Esophagus muscularis mucosa (tissue), 4 donors: ENCODE measurements at regions not wholly inside any gene's neighbourhood (a gene's known extent, or its start where the extent isn't known, plus 50 kb on each side); places are given as distances from the start of the nearest gene placed in this dataset.

Experiments used
- DNase-seq: peaks from one replicate; pipeline ENCODE4 v3.0.0-alpha.2; 2017; ENCODE audit errors: extremely low spot score
- H3K27ac ChIP-seq, 4 donors: fragments of 200-600 bp; sonication (generic); replicated peaks in 1 of 4; 1 replicate in 3 of 4; 2 replicates in 1 of 4; pipeline ENCODE4 v1.5.1; 2016 to 2019; ENCODE audit warnings: mild to moderate bottlenecking in 1 of 4
- H3K27me3 ChIP-seq, 4 donors: fragments of 200-600 bp; sonication (generic); one replicate each; pipeline versions ENCODE4 v1.5.1 to v1.6.0; 2016 to 2019
- H3K36me3 ChIP-seq, 4 donors: fragments of 200-600 bp; sonication (generic); one replicate each; pipeline ENCODE4 v1.5.1; 2016 to 2019
- H3K4me1 ChIP-seq, 4 donors: fragments of 200-600 bp; sonication (generic); one replicate each; pipeline ENCODE4 v1.5.1; 2016 to 2019
- H3K4me3 ChIP-seq, 4 donors: fragments of 200-600 bp; sonication (generic); 1 replicate in 2 of 4; 2 replicates in 2 of 4; pipeline ENCODE4 v1.5.1; 2016 to 2019; ENCODE audit warnings: mild to moderate bottlenecking in 4 of 4, moderate library complexity in 1 of 4
- H3K9me3 ChIP-seq, 4 donors: fragments of 200-600 bp; sonication (generic); 1 replicate in 3 of 4; 2 replicates in 1 of 4; pipeline ENCODE4 v1.5.1; 2016 to 2019
- CTCF ChIP-seq, 3 experiments: fragments of 200-600 bp in 2 of 3; fragments of 450-650 bp in 1 of 3; sonication (generic) in 2 of 3; IDR thresholded peaks; one replicate each; pipeline ENCODE4 v1.5.1; 2017 to 2019; ENCODE audit warnings: antibody characterized with exemption in 3 of 3, mild to moderate bottlenecking in 2 of 3, moderate library complexity in 1 of 3
- EP300 ChIP-seq: sonication (generic); formaldehyde crosslinking; IDR thresholded peaks from one replicate; pipeline ENCODE4 v1.6.1; 2017; ENCODE audit warnings: antibody characterized with exemption
- POLR2A ChIP-seq: fragments of 450-650 bp; IDR thresholded peaks from one replicate; pipeline ENCODE4 v1.6.1; 2017; ENCODE audit warnings: antibody characterized with exemption, moderate library complexity, mild to moderate bottlenecking, low read depth
- POLR2AphosphoS5 ChIP-seq, 2 donors: sonication (generic); formaldehyde crosslinking; IDR thresholded peaks; one replicate each; pipeline ENCODE4 v1.6.1; 2017; ENCODE audit warnings: antibody characterized with exemption in 2 of 2
- WGBS: methylation state at CpG from one replicate; pipeline ENCODE4 v1.1.5; 2018; 5-methylcytosine and 5-hydroxymethylcytosine counted together
- intact Hi-C: fragments of 100-400 bp; cut with DNase I; formaldehyde crosslinking; loops from one replicate; pipeline ENCODE4 v1.15.1; 2023

- H3K27ac ChIP-seq: no peak overlapping the region
- H3K36me3 ChIP-seq: no peaks in the 10 kb centered on the region
- H3K27me3 ChIP-seq: no peaks in the 10 kb centered on the region
- intact Hi-C loops: no loop called here
- no peak for DNase-seq
- H3K9me3 ChIP-seq: no peaks in the 10 kb centered on the region
- TF ChIP-seq EP300: no peak
- TF ChIP-seq CTCF (IDR thresholded peaks at IDR 0.05): no peak
- TF ChIP-seq POLR2AphosphoS5 (IDR thresholded peaks at IDR 0.05): no peak
- TF ChIP-seq POLR2A: no peak
- 83% methylated on average over 1 of the region's 1 CpG for WGBS
- no peaks in the 10 kb centered on the region for H3K4me1 ChIP-seq
- no peak overlapping the region for H3K4me3 ChIP-seq
Observed at GRCh38 chr2:221343524-221343923, 228.6 kb downstream of the EPHA4 start.

GRCh38 chr2:221345516-221345915, 226.6 kb downstream of the EPHA4 start:
- no peaks in the 10 kb centered on the region for H3K27me3 ChIP-seq
- no peak overlapping the region for H3K4me3 ChIP-seq
- no peak overlapping the region for H3K27ac ChIP-seq
- intact Hi-C loops: no loop called here
- no peak for DNase-seq
- no peaks in the 10 kb centered on the region for H3K9me3 ChIP-seq
- TF ChIP-seq POLR2A (no peak), CTCF (IDR thresholded peaks at IDR 0.05) (no peak), POLR2AphosphoS5 (IDR thresholded peaks at IDR 0.05) (no peak), EP300 (no peak)
- H3K36me3 ChIP-seq: no peaks in the 10 kb centered on the region
- peaks cover 0 to 5% (median under 1%) of the 10 kb centered on the region in 4 donors for H3K4me1 ChIP-seq

GRCh38 chr2:221346411-221346810, 225.7 kb downstream of the EPHA4 start:
- no peak for DNase-seq
- WGBS: 56% methylated on average over 3 of the region's 3 CpGs
- H3K4me1 ChIP-seq: peaks cover 0 to 11% (median 5%) of the 10 kb centered on the region in 4 donors
- no peaks in the 10 kb centered on the region for H3K9me3 ChIP-seq
- no peak overlapping the region for H3K4me3 ChIP-seq
- H3K27ac ChIP-seq: no peak overlapping the region
- H3K27me3 ChIP-seq: no peaks in the 10 kb centered on the region
- TF ChIP-seq EP300 (no peak), POLR2AphosphoS5 (IDR thresholded peaks at IDR 0.05) (no peak), POLR2A (no peak), CTCF (IDR thresholded peaks at IDR 0.05) (no peak)
- intact Hi-C loops: no loop called here
- no peaks in the 10 kb centered on the region for H3K36me3 ChIP-seq

- Histone ChIP-seq H3K9me3 (no peaks in the 10 kb centered on the region), H3K27me3 (no peaks in the 10 kb centered on the region), H3K27ac (no peak overlapping the region), H3K36me3 (no peaks in the 10 kb centered on the region), H3K4me1 (peaks cover 0 to 11% (median 5%) of the 10 kb centered on the region in 4 donors), H3K4me3 (no peak overlapping the region)
- intact Hi-C loops: no loop called here
- TF ChIP-seq POLR2AphosphoS5 (IDR thresholded peaks at IDR 0.05): no peak
- no peak for TF ChIP-seq POLR2A
- 84% methylated on average over 2 of the region's 2 CpGs for WGBS
- DNase-seq: no peak
Observed at GRCh38 chr2:221347471-221347870, 224.6 kb downstream of the EPHA4 start.

GRCh38 chr2:221350616-221351015, 221.5 kb downstream of the EPHA4 start:
- intact Hi-C loops: no loop called here
- Histone ChIP-seq H3K36me3 (no peaks in the 10 kb centered on the region), H3K27ac (no peak overlapping the region), H3K27me3 (no peaks in the 10 kb centered on the region), H3K4me1 (peaks cover 0 to 11% (median 5%) of the 10 kb centered on the region in 4 donors), H3K4me3 (no peak overlapping the region), H3K9me3 (no peaks in the 10 kb centered on the region)
- no peak for TF ChIP-seq POLR2A
- TF ChIP-seq CTCF (IDR thresholded peaks at IDR 0.05): no peak
- TF ChIP-seq POLR2AphosphoS5 (IDR thresholded peaks at IDR 0.05): no peak
- no peak for TF ChIP-seq EP300
- DNase-seq: no peak
- WGBS: 57% methylated on average over 1 of the region's 1 CpG
